MCF 10A (cell line): ENCODE measurements at regions not wholly inside any gene's neighbourhood (a gene's known extent, or its start where the extent isn't known, plus 50 kb on each side); places are given as distances from the start of the nearest gene placed in this dataset.

ENCODE experiments used
- BruUV-seq: library from RNA; stranded (reverse); fragments of 400-500 nt; replicated peaks from 2 replicates; lab custom pipeline; 2021; lab: Mats Ljungman, UMichigan
- CTCF ChIA-PET: fragments of 300-600 bp; sonication (Branson Sonifier 250); formaldehyde crosslinking; extraction: SDS; loops from one replicate; lab custom pipeline; 2021; ENCODE audit warnings: antibody characterized with exemption, inconsistent platforms; lab: Yijun Ruan, JAX
- POLR2A ChIA-PET: fragments of 300-600, 350-650 bp; sonication (Branson Sonifier 250); formaldehyde crosslinking; extraction: SDS; loops from one replicate; lab custom pipeline; 2020; ENCODE audit warnings: antibody characterized with exemption, inconsistent platforms; lab: Yijun Ruan, JAX
- DNase-seq: peaks from one replicate; pipeline ENCODE4 v3.0.0-alpha.2; 2018; ENCODE audit not compliant: unreplicated experiment
- H3K27ac Mint-ChIP-seq: one replicate; pipeline ENCODE4 v1.8.0; 2022; ENCODE audit warnings: mild to moderate bottlenecking, low read depth, mixed read lengths; ENCODE audit not compliant: unreplicated experiment
- H3K27me3 Mint-ChIP-seq: one replicate; pipeline ENCODE4 v1.8.0; 2022; ENCODE audit warnings: mixed read lengths; ENCODE audit not compliant: insufficient read depth, unreplicated experiment
- H3K36me3 Mint-ChIP-seq: one replicate; pipeline ENCODE4 v1.8.0; 2022; ENCODE audit warnings: mild to moderate bottlenecking, moderate library complexity, mixed read lengths; ENCODE audit not compliant: insufficient read depth, unreplicated experiment
- H3K4me1 Mint-ChIP-seq: one replicate; pipeline ENCODE4 v1.8.0; 2022; ENCODE audit warnings: mixed read lengths; ENCODE audit not compliant: insufficient read depth, unreplicated experiment
- H3K4me3 Mint-ChIP-seq: one replicate; pipeline ENCODE4 v1.8.0; 2022; ENCODE audit warnings: mild to moderate bottlenecking, moderate library complexity, mixed read lengths; ENCODE audit not compliant: unreplicated experiment
- H3K9me3 Mint-ChIP-seq: one replicate; pipeline ENCODE4 v1.8.0; 2022; ENCODE audit warnings: mixed read lengths; ENCODE audit not compliant: unreplicated experiment
- CTCF ChIP-seq: fragments of 200-600 bp; IDR thresholded peaks from one replicate; pipeline ENCODE4 v1.8.0; 2022; ENCODE audit warnings: antibody characterized with exemption, mild to moderate bottlenecking; ENCODE audit not compliant: unreplicated experiment
- intact Hi-C: fragments of 100-400 bp; cut with micrococcal nuclease; formaldehyde crosslinking; loops from 2 replicates; pipeline ENCODE4 v1.14.1; 2022

GRCh38 chr3:146884721-146885120 is 279.6 kb upstream of the PLSCR5 start:
- no peaks in the 10 kb centered on the region for H3K36me3 Mint-ChIP-seq
- H3K4me1 Mint-ChIP-seq = no peaks in the 10 kb centered on the region
- no peak for DNase-seq
- ChIA-PET POLR2A (no interaction called here), CTCF (no interaction called here)
- no peaks in the 10 kb centered on the region for H3K9me3 Mint-ChIP-seq
- H3K4me3 Mint-ChIP-seq = no peak overlapping the region
- no peak overlapping the region for H3K27ac Mint-ChIP-seq
- TF ChIP-seq CTCF = no peak
- no TSS peak for BruUV-seq
- intact Hi-C loops = no loop called here
- peaks cover 78% of the 10 kb centered on the region for H3K27me3 Mint-ChIP-seq

GRCh38 chr3:146884296-146884695 is 279.1 kb upstream of the PLSCR5 start:
- H3K27me3 Mint-ChIP-seq = peaks cover 79% of the 10 kb centered on the region
- no peak overlapping the region for H3K27ac Mint-ChIP-seq
- no peaks in the 10 kb centered on the region for H3K36me3 Mint-ChIP-seq
- no peaks in the 10 kb centered on the region for H3K4me1 Mint-ChIP-seq
- H3K4me3 Mint-ChIP-seq = no peak overlapping the region
- H3K9me3 Mint-ChIP-seq = no peaks in the 10 kb centered on the region
- TF ChIP-seq CTCF = no peak
- POLR2A ChIA-PET = no interaction called here
- no TSS peak for BruUV-seq
- CTCF ChIA-PET = no interaction called here
- DNase-seq = no peak
- intact Hi-C loops = no loop called here

- H3K27me3 Mint-ChIP-seq = peaks cover 79% of the 10 kb centered on the region
Measured at GRCh38 chr3:146883288-146883687, 278.1 kb upstream of the PLSCR5 start.

GRCh38 chr3:146881966-146882760 is 277.0 kb upstream of the PLSCR5 start:
- POLR2A ChIA-PET = no interaction called here
- Mint-ChIP-seq H3K27me3 (peaks cover 84% of the 10 kb centered on the region), H3K4me1 (no peaks in the 10 kb centered on the region), H3K4me3 (no peak overlapping the region), H3K9me3 (no peaks in the 10 kb centered on the region), H3K36me3 (no peaks in the 10 kb centered on the region), H3K27ac (no peak overlapping the region)
- CTCF ChIA-PET = interaction anchor here (1.2 kb wide), 1 partner anchor 18 kb away, joined by 3 read pairs; no protein-coding TSS in a partner anchor
- no peak for TF ChIP-seq CTCF
- no TSS peak for BruUV-seq
- no peak for DNase-seq
- intact Hi-C loops = no loop called here

More at GRCh38 chr3:146883288-146883687, 278.1 kb upstream of the PLSCR5 start:
- POLR2A ChIA-PET = no interaction called here
- no peak for TF ChIP-seq CTCF
- no peak overlapping the region for H3K4me3 Mint-ChIP-seq
- no peaks in the 10 kb centered on the region for H3K36me3 Mint-ChIP-seq
- no TSS peak for BruUV-seq
- CTCF ChIA-PET = no interaction called here
- no peaks in the 10 kb centered on the region for H3K9me3 Mint-ChIP-seq
- intact Hi-C loops = no loop called here
- DNase-seq = no peak
- no peaks in the 10 kb centered on the region for H3K4me1 Mint-ChIP-seq
- H3K27ac Mint-ChIP-seq = no peak overlapping the region
